Testis (tissue), 2 donors: ENCODE measurements at regions not wholly inside any gene's neighbourhood (a gene's known extent, or its start where the extent isn't known, plus 50 kb on each side); places are given as distances from the start of the nearest gene placed in this dataset.

Source experiments
- DNase-seq: peaks from one replicate; pipeline ENCODE4 v3.0.0-alpha.2; 2019
- H3K27ac ChIP-seq, 2 donors: fragments of 200-600 bp; sonication (generic); one replicate each; pipeline ENCODE4 v1.5.1; 2019
- H3K27me3 ChIP-seq: fragments of 200-600 bp; sonication (generic); one replicate; pipeline ENCODE4 v1.5.1; 2019
- H3K36me3 ChIP-seq: fragments of 200-600 bp; sonication (generic); one replicate; pipeline ENCODE4 v1.5.1; 2017; ENCODE audit warnings: low read depth; ENCODE audit errors: missing control alignments
- H3K4me1 ChIP-seq: fragments of 200-600 bp; sonication (generic); one replicate; pipeline ENCODE4 v1.5.1; 2019
- H3K4me3 ChIP-seq, 2 donors: fragments of 200-600 bp; sonication (generic); one replicate each; pipeline ENCODE4 v1.5.1; 2017 to 2019
- H3K9me3 ChIP-seq: fragments of 200-600 bp; sonication (generic); one replicate; pipeline ENCODE4 v1.5.1; 2017
- CTCF ChIP-seq, 3 experiments: fragments of 450-650 bp in 2 of 3; fragments of 200-600 bp in 1 of 3; sonication (generic) in 1 of 3; IDR thresholded peaks; one replicate each; pipeline ENCODE4 v1.5.1; 2016 to 2019; ENCODE audit warnings: antibody characterized with exemption in 3 of 3, mild to moderate bottlenecking in 2 of 3, moderate library complexity in 1 of 3
- POLR2A ChIP-seq: fragments of 450-650 bp; IDR thresholded peaks from one replicate; pipeline ENCODE4 v1.6.1; 2017; ENCODE audit warnings: antibody characterized with exemption, mild to moderate bottlenecking, moderate library complexity
- whole genome bisulfite sequencing, 2 donors: methylation state at CpG; one replicate each; pipeline ENCODE4 v1.1.5; 2018; 5-methylcytosine and 5-hydroxymethylcytosine counted together
- intact Hi-C: fragments of 100-400 bp; cut with DNase I; formaldehyde crosslinking; loops from one replicate; pipeline ENCODE4 v1.15.1; 2023; ENCODE audit warnings: low total_unique reads

GRCh38 chr12:111078731-111079130 is 158.4 kb upstream of the MYL2 start:
- Histone ChIP-seq H3K27ac (no peak overlapping the region), H3K36me3 (no peaks in the 10 kb centered on the region), H3K4me3 (no peak overlapping the region), H3K9me3 (no peaks in the 10 kb centered on the region), H3K4me1 (no peaks in the 10 kb centered on the region), H3K27me3 (no peaks in the 10 kb centered on the region)
- WGBS, 2 donors: 90 to 95% methylated on average over 4 of the region's 4 CpGs
- DNase-seq: no peak
- no peak for TF ChIP-seq POLR2A
- TF ChIP-seq CTCF (IDR thresholded peaks at IDR 0.05): no peak
- intact Hi-C loops: no loop called here

- Histone ChIP-seq H3K4me1 (no peaks in the 10 kb centered on the region), H3K27me3 (no peaks in the 10 kb centered on the region), H3K9me3 (no peaks in the 10 kb centered on the region), H3K27ac (no peak overlapping the region), H3K36me3 (no peaks in the 10 kb centered on the region), H3K4me3 (no peak overlapping the region)
- intact Hi-C loops: no loop called here
- no peak for DNase-seq
- WGBS, 2 donors: 36 to 48% methylated on average over 22 to 23 of the region's 23 CpGs
- TF ChIP-seq POLR2A (no peak), CTCF (IDR thresholded peaks at IDR 0.05) (no peak)
Observed at GRCh38 chr12:111076611-111077451, 156.5 kb upstream of the MYL2 start.

GRCh38 chr12:111076199-111076598 is 155.8 kb upstream of the MYL2 start:
- Histone ChIP-seq H3K9me3 (no peaks in the 10 kb centered on the region), H3K4me1 (no peaks in the 10 kb centered on the region)
- no peak for TF ChIP-seq POLR2A
- TF ChIP-seq CTCF (IDR thresholded peaks at IDR 0.05): no peak

GRCh38 chr12:111074965-111075364 is 154.6 kb upstream of the MYL2 start:
- DNase-seq: no peak
- intact Hi-C loops: no loop called here
- Histone ChIP-seq H3K9me3 (no peaks in the 10 kb centered on the region), H3K4me3 (no peak overlapping the region), H3K27ac (no peak overlapping the region), H3K27me3 (no peaks in the 10 kb centered on the region), H3K36me3 (no peaks in the 10 kb centered on the region), H3K4me1 (no peaks in the 10 kb centered on the region)
- TF ChIP-seq POLR2A (no peak), CTCF (IDR thresholded peaks at IDR 0.05) (no peak)
- WGBS, 2 donors: 90 to 93% methylated on average over 8 to 10 of the region's 10 CpGs

More at GRCh38 chr12:111076199-111076598, 155.8 kb upstream of the MYL2 start:
- no peaks in the 10 kb centered on the region for H3K27me3 ChIP-seq
- no peak overlapping the region for H3K4me3 ChIP-seq
- intact Hi-C loops: no loop called here
- H3K36me3 ChIP-seq: no peaks in the 10 kb centered on the region
- no peak for DNase-seq
- H3K27ac ChIP-seq: no peak overlapping the region
- 47% methylated on average over 1 of the region's 1 CpG for WGBS, 2 donors

GRCh38 chr12:111074559-111074958 is 154.2 kb upstream of the MYL2 start:
- intact Hi-C loops: no loop called here
- H3K36me3 ChIP-seq: no peaks in the 10 kb centered on the region
- no peak overlapping the region for H3K27ac ChIP-seq
- H3K27me3 ChIP-seq: no peaks in the 10 kb centered on the region
- no peak overlapping the region for H3K4me3 ChIP-seq
- TF ChIP-seq CTCF (IDR thresholded peaks at IDR 0.05): no peak
- TF ChIP-seq POLR2A: no peak
- H3K9me3 ChIP-seq: no peaks in the 10 kb centered on the region
- DNase-seq: no peak
- WGBS, 2 donors: 92 to 95% methylated on average over 4 to 7 of the region's 8 CpGs
- H3K4me1 ChIP-seq: no peaks in the 10 kb centered on the region
